Suprapubic skin (tissue), 4 donors: ENCODE measurements at regions not wholly inside any gene's neighbourhood (a gene's known extent, or its start where the extent isn't known, plus 50 kb on each side); places are given as distances from the start of the nearest gene placed in this dataset.

Experiments used
- DNase-seq, 2 donors: peaks; one replicate each; pipeline ENCODE4 v3.0.0-alpha.2; 2019; ENCODE audit warnings: low spot score in 2 of 2
- H3K27ac ChIP-seq: fragments of 200-600 bp; sonication (generic); one replicate; pipeline ENCODE4 v1.5.1; 2019
- H3K27me3 ChIP-seq: fragments of 200-600 bp; sonication (generic); one replicate; pipeline ENCODE4 v1.5.1; 2019
- H3K36me3 ChIP-seq: fragments of 200-600 bp; sonication (generic); one replicate; pipeline ENCODE4 v1.5.1; 2019
- H3K4me1 ChIP-seq: fragments of 200-600 bp; sonication (generic); one replicate; pipeline ENCODE4 v1.5.1; 2019
- H3K4me3 ChIP-seq: fragments of 200-600 bp; sonication (generic); one replicate; pipeline ENCODE4 v1.5.1; 2019; ENCODE audit warnings: mild to moderate bottlenecking
- H3K9me3 ChIP-seq: fragments of 200-600 bp; sonication (generic); one replicate; pipeline ENCODE4 v1.5.1; 2019
- CTCF ChIP-seq, 2 donors: fragments of 200-600 bp in 1 of 2; fragments of 450-650 bp in 1 of 2; sonication (generic) in 1 of 2; IDR thresholded peaks; one replicate each; pipeline ENCODE4 v1.5.1; 2016 to 2019; ENCODE audit warnings: antibody characterized with exemption in 2 of 2, mild to moderate bottlenecking in 1 of 2, moderate library complexity in 1 of 2
- EP300 ChIP-seq: sonication (generic); formaldehyde crosslinking; IDR thresholded peaks from one replicate; pipeline ENCODE4 v1.6.1; 2017; ENCODE audit warnings: antibody characterized with exemption
- POLR2A ChIP-seq, 2 donors: fragments of 450-650 bp; IDR thresholded peaks; one replicate each; pipeline ENCODE4 v1.6.1; 2017; ENCODE audit warnings: antibody characterized with exemption in 2 of 2, mild to moderate bottlenecking in 2 of 2, moderate library complexity in 2 of 2
- POLR2AphosphoS5 ChIP-seq, 3 donors: sonication (generic); formaldehyde crosslinking; IDR thresholded peaks; one replicate each; pipeline ENCODE4 v1.6.1; 2017; ENCODE audit warnings: antibody characterized with exemption in 3 of 3
- WGBS: methylation state at CpG from one replicate; pipeline ENCODE4 v1.1.5; 2018; 5-methylcytosine and 5-hydroxymethylcytosine counted together

DNA sequence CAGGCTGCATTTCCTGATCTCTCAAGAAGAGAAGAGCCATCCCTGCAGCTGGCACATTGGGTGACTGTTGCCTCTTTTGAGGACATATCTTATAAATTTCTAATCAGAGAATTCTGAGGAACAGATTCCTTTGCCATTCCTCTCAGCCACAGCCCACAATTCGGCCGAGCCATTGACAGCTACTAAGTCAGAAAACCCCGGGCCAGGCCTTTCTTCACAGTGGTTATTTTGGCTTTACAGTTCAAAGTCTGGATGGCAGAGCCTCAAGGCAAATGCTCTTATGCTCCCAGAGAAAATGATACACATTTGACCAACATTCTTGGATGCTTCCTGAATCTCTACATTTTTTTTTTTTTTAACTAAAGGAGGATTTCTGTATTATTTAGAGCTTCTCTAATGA is 138.4 kb upstream of the FRMD6 start:
- Histone ChIP-seq H3K27me3 (no peaks in the 10 kb centered on the region), H3K27ac (no peak overlapping the region), H3K9me3 (no peaks in the 10 kb centered on the region), H3K4me1 (peaks cover 12% of the 10 kb centered on the region), H3K36me3 (no peaks in the 10 kb centered on the region), H3K4me3 (no peak overlapping the region)
- 87% methylated on average over 3 of the region's 3 CpGs for WGBS
- TF ChIP-seq CTCF (IDR thresholded peaks at IDR 0.05): no peak
- no peak for TF ChIP-seq POLR2AphosphoS5 (IDR thresholded peaks at IDR 0.05)
- TF ChIP-seq EP300: no peak
- no peak for DNase-seq

- no peak overlapping the region for H3K27ac ChIP-seq
- 91% methylated on average over 2 of the region's 2 CpGs for WGBS
Measured at GRCh38 chr14:51513933-51514332, 137.8 kb upstream of the FRMD6 start.

DNA sequence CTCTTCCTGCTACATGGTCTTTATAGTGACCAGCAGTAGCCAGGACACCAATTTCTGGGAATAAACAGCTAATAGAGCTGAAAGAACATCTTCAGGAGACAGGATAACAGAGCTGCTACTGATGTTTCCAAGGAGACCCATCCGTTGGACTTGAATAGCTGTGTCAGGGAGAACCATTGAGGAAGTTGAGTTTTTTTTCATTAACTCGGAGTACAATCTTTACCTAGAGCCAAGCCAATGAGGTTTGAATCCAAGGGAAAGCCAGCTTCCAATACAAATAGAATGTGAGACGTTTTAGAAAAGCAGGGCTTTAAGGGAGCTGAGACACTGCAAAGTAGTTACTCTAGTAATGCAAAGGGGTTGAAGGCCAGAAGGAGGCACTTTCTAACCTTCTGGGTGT is 136.1 kb upstream of the FRMD6 start:
- Histone ChIP-seq H3K4me1 (peaks cover 4% of the 10 kb centered on the region), H3K9me3 (no peaks in the 10 kb centered on the region), H3K27ac (no peak overlapping the region), H3K36me3 (no peaks in the 10 kb centered on the region), H3K4me3 (no peak overlapping the region), H3K27me3 (no peaks in the 10 kb centered on the region)
- DNase-seq: no peak
- 85% methylated on average over 3 of the region's 3 CpGs for WGBS
- TF ChIP-seq EP300: no peak
- no peak for TF ChIP-seq CTCF (IDR thresholded peaks at IDR 0.05)
- TF ChIP-seq POLR2A (IDR thresholded peaks at IDR 0.05): no peak
- no peak for TF ChIP-seq POLR2AphosphoS5 (IDR thresholded peaks at IDR 0.05)

More at GRCh38 chr14:51513933-51514332, 137.8 kb upstream of the FRMD6 start:
- Histone ChIP-seq H3K27me3 (no peaks in the 10 kb centered on the region), H3K36me3 (no peaks in the 10 kb centered on the region), H3K9me3 (no peaks in the 10 kb centered on the region), H3K4me3 (no peak overlapping the region), H3K4me1 (peaks cover 5% of the 10 kb centered on the region)
- DNase-seq: no peak
- no peak for TF ChIP-seq EP300
- no peak for TF ChIP-seq POLR2AphosphoS5 (IDR thresholded peaks at IDR 0.05)
- no peak for TF ChIP-seq CTCF (IDR thresholded peaks at IDR 0.05)
- TF ChIP-seq POLR2A (IDR thresholded peaks at IDR 0.05): no peak

- TF ChIP-seq POLR2A (IDR thresholded peaks at IDR 0.05) (no peak), EP300 (no peak), POLR2AphosphoS5 (IDR thresholded peaks at IDR 0.05) (no peak), CTCF (IDR thresholded peaks at IDR 0.05) (no peak)
- Histone ChIP-seq H3K27me3 (no peaks in the 10 kb centered on the region), H3K4me3 (no peak overlapping the region), H3K36me3 (no peaks in the 10 kb centered on the region), H3K4me1 (peaks cover 4% of the 10 kb centered on the region), H3K9me3 (no peaks in the 10 kb centered on the region), H3K27ac (no peak overlapping the region)
- no peak for DNase-seq
- 28% methylated on average over 4 of the region's 4 CpGs for WGBS
Measured at GRCh38 chr14:51516706-51517395, 134.9 kb upstream of the FRMD6 start.

- H3K4me1 ChIP-seq: peaks cover 4% of the 10 kb centered on the region
- TF ChIP-seq EP300 (no peak), POLR2AphosphoS5 (IDR thresholded peaks at IDR 0.05) (no peak), CTCF (IDR thresholded peaks at IDR 0.05) (no peak), POLR2A (IDR thresholded peaks at IDR 0.05) (no peak)
- no peak overlapping the region for H3K4me3 ChIP-seq
- DNase-seq: no peak
- H3K27ac ChIP-seq: no peak overlapping the region
- H3K27me3 ChIP-seq: no peaks in the 10 kb centered on the region
- H3K36me3 ChIP-seq: no peaks in the 10 kb centered on the region
- 85% methylated on average over 3 of the region's 3 CpGs for WGBS
- H3K9me3 ChIP-seq: no peaks in the 10 kb centered on the region
Measured at GRCh38 chr14:51518280-51518679, 133.4 kb upstream of the FRMD6 start.
